Kidney (tissue), 13 donors: ENCODE measurements at regions not wholly inside any gene's neighbourhood (a gene's known extent, or its start where the extent isn't known, plus 50 kb on each side); places are given as distances from the start of the nearest gene placed in this dataset.

Experiments used
- DNase-seq, 5 donors: peaks; one replicate each; pipeline ENCODE4 v3.0.0-alpha.2; 2013 to 2020
- FAIRE-seq: peaks from 2 replicates; lab custom pipeline; 2012; peaks lifted over from hg19 to GRCh38; lab: Jason Lieb, UNC
- H3K27ac ChIP-seq, 2 donors: one replicate each; pipeline ENCODE4 v1.7.0; 2013; ENCODE audit warnings: low read depth in 2 of 2, low read length in 2 of 2, inconsistent platforms in 1 of 2
- H3K27me3 ChIP-seq: one replicate; pipeline ENCODE4 v1.7.1; 2013; ENCODE audit warnings: low read length, inconsistent platforms; ENCODE audit not compliant: control insufficient read depth, insufficient read depth
- H3K36me3 ChIP-seq, 3 donors: one replicate each; pipeline versions ENCODE4 v1.7.0 to v1.7.1; 2013; ENCODE audit warnings: low read length in 3 of 3, control low read depth in 1 of 3, inconsistent platforms in 1 of 3; ENCODE audit not compliant: insufficient read depth in 3 of 3, control insufficient read depth in 2 of 3
- H3K4me1 ChIP-seq, 3 donors: one replicate each; pipeline versions ENCODE4 v1.7.0 to v1.7.1; 2013; ENCODE audit warnings: low read length in 3 of 3, inconsistent platforms in 1 of 3, low read depth in 1 of 3; ENCODE audit not compliant: control insufficient read depth in 2 of 3, insufficient read depth in 2 of 3
- H3K4me3 ChIP-seq, 3 donors: one replicate each; pipeline versions ENCODE4 v1.7.0 to v1.8.1; 2013; ENCODE audit warnings: low read length in 3 of 3, control low read depth in 1 of 3, inconsistent platforms in 1 of 3
- H3K9ac ChIP-seq, 3 donors: one replicate each; pipeline versions ENCODE4 v1.7.0 to v1.7.1; 2013; ENCODE audit warnings: low read length in 3 of 3, control low read depth in 1 of 3, inconsistent platforms in 1 of 3
- H3K9me3 ChIP-seq, 3 donors: one replicate each; pipeline versions ENCODE4 v1.7.0 to v1.7.1; 2013; ENCODE audit warnings: low read length in 3 of 3, control low read depth in 1 of 3, inconsistent platforms in 1 of 3; ENCODE audit not compliant: control insufficient read depth in 2 of 3, insufficient read depth in 1 of 3
- CTCF ChIP-seq: IDR thresholded peaks from 3 replicates; pipeline ENCODE4 v1.5.1; 2012; ENCODE audit warnings: mild to moderate bottlenecking, moderate library complexity, borderline replicate concordance; ENCODE audit not compliant: insufficient read depth; ENCODE audit errors: extremely low read depth
- intact Hi-C: fragments of 100-400 bp; cut with DNase I; formaldehyde crosslinking; loops from one replicate; pipeline ENCODE4 v1.11.1; 2022
- donor health status: control.
- donor health status: control.
- donor health status: control.
- donor health status: control.
- donor health status: control.
- donor health status: DM: yes; HTN: yes; CAD: no.
- donor health status: Normal renal cell carcinoma (clear cell type).

GRCh38 chr3:157841029-157841428, 265.2 kb downstream of the SHOX2 start:
- no peak for DNase-seq
- FAIRE-seq: no peak
- no peaks in the 10 kb centered on the region for H3K4me1 ChIP-seq
- H3K9me3 ChIP-seq: no peaks in the 10 kb centered on the region
- H3K9ac ChIP-seq: no peak overlapping the region
- TF ChIP-seq CTCF: no peak
- intact Hi-C loops: no loop called here
- no peaks in the 10 kb centered on the region for H3K36me3 ChIP-seq
- H3K27me3 ChIP-seq: no peaks in the 10 kb centered on the region
- no peak overlapping the region for H3K4me3 ChIP-seq
- no peak overlapping the region for H3K27ac ChIP-seq

GRCh38 chr3:157840564-157840963, 265.7 kb downstream of the SHOX2 start:
- H3K27ac ChIP-seq: no peak overlapping the region
- DNase-seq (no peak), FAIRE-seq (no peak)
- no peaks in the 10 kb centered on the region for H3K36me3 ChIP-seq
- H3K9ac ChIP-seq: no peak overlapping the region
- intact Hi-C loops: no loop called here
- no peak for TF ChIP-seq CTCF
- H3K4me3 ChIP-seq: no peak overlapping the region
- H3K4me1 ChIP-seq: no peaks in the 10 kb centered on the region
- H3K9me3 ChIP-seq: no peaks in the 10 kb centered on the region
- H3K27me3 ChIP-seq: no peaks in the 10 kb centered on the region

GRCh38 chr3:157838457-157838856, 267.8 kb downstream of the SHOX2 start:
- no peaks in the 10 kb centered on the region for H3K27me3 ChIP-seq
- intact Hi-C loops: no loop called here
- H3K4me3 ChIP-seq: no peak overlapping the region
- no peaks in the 10 kb centered on the region for H3K36me3 ChIP-seq
- TF ChIP-seq CTCF: no peak
- H3K9me3 ChIP-seq: no peaks in the 10 kb centered on the region
- H3K9ac ChIP-seq: no peak overlapping the region
- DNase-seq (no peak), FAIRE-seq (no peak)
- no peak overlapping the region for H3K27ac ChIP-seq
- H3K4me1 ChIP-seq: no peaks in the 10 kb centered on the region

- no peaks in the 10 kb centered on the region for H3K36me3 ChIP-seq
- no peak overlapping the region for H3K4me3 ChIP-seq
- DNase-seq (no peak), FAIRE-seq (no peak)
- no peaks in the 10 kb centered on the region for H3K4me1 ChIP-seq
- no peak for TF ChIP-seq CTCF
- H3K27ac ChIP-seq: no peak overlapping the region
- H3K9ac ChIP-seq: no peak overlapping the region
- intact Hi-C loops: no loop called here
- no peaks in the 10 kb centered on the region for H3K9me3 ChIP-seq
- no peaks in the 10 kb centered on the region for H3K27me3 ChIP-seq
Measured at GRCh38 chr3:157837336-157837735, 268.9 kb downstream of the SHOX2 start.
